ENCODE measurements at regions not wholly inside any gene's neighbourhood (a gene's known extent, or its start where the extent isn't known, plus 50 kb on each side); places are given as distances from the start of the nearest gene placed in this dataset.

DNA sequence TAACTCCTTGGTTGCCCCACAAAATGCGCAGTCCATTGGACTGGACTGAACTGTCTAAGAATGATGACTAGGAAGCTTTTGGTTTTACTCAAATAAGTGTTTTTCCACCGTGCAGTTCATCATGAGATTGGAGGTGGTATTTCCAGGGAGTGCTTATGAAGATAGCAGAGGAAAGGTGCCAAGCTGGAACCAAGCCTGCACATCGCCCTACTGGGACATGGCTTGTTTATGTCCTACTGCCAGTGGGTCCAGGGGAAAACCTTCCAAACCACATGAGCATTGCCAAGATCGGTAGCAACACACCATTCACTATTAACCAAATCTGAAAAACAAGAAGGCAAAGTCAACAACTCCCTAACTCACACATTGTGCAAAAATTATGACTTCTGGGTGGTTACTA lies 54.7 kb upstream of the DSCAM start:
- no peak for TF ChIP-seq CTCF (IDR thresholded peaks at IDR 0.05; ENCODE audit: low read depth, low read length)
- no peak for DNase-seq (ENCODE audit: extremely low read depth, low read depth)

DNA sequence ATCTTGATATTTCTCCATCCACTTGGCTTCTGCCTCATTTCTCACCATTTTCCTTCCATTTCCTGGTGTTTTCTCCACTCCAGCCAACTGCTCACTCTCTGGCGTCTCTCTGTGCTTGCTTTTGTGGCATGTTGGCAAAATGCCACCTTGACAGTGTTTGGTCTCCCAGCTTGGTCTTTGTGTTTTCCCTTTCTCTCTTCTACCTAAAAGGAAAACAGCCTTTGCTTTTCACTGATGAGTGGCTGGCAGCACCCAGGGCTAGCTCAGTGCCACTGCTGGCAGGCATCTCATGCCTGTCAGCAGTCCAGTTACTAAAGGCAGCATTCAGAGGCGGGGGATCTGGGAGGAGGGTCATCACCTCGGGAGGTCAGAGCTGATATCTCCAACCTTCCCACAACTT lies 55.3 kb upstream of the DSCAM start:
- no peak for DNase-seq (ENCODE audit: extremely low read depth, low read depth)

GRCh38 chr21:40902993-40903392 lies 56.0 kb upstream of the DSCAM start:
- no peak for TF ChIP-seq CTCF (IDR thresholded peaks at IDR 0.05; ENCODE audit: low read depth, low read length)
- DNase-seq (ENCODE audit: extremely low read depth, low read depth), result no peak

More for the DNA sequence above, 55.3 kb upstream of the DSCAM start:
- TF ChIP-seq CTCF (IDR thresholded peaks at IDR 0.05; ENCODE audit: low read depth, low read length), result no peak

- TF ChIP-seq CTCF (IDR thresholded peaks at IDR 0.05; ENCODE audit: low read depth, low read length), result no peak
- no peak for DNase-seq (ENCODE audit: extremely low read depth, low read depth)
Observed at GRCh38 chr21:40905251-40905650, 58.3 kb upstream of the DSCAM start.

DNA sequence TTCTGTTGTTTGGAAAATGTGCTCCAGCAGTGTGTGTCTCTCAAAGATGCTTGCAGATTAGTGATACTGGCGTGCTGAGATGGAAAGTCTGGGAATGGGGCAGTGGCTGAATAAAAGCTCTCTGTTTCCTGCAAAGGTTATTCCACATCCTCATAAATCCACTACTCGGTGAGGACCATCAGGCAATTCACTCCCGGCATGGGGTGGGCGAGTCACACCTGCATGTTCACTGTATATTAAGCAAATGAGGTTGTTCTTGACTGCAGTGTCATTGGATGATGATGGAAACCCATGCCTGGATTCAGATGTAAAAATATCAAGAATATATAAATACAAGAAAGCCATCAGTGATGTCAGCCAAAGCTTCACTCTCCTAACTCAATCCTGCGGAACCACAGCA lies 65.4 kb upstream of the DSCAM start:
- DNase-seq (ENCODE audit: extremely low read depth, low read depth), result no peak
- TF ChIP-seq CTCF (IDR thresholded peaks at IDR 0.05; ENCODE audit: low read depth, low read length), result no peak

DNA sequence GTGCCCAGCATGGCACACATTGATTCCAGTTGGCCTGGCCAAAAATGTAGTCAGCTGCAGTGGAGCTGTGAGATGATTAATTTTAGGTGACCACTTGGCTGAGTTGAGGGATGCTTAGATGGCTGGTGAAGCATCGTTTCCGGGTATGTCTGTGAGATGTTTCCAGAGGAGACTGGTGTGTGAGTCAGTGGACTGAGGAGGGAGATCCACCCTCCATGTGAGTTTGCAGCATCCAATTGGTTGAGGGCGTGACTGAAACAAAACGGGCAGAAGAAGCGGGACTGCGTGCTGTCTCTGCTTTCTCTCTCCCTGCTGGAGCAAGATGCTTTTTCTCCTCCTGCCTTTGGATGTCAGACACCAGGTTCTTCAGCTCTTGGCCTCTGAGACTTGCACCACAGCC lies 68.2 kb upstream of the DSCAM start:
- DNase-seq (ENCODE audit: extremely low read depth, low read depth), result no peak
- TF ChIP-seq CTCF (IDR thresholded peaks at IDR 0.05; ENCODE audit: low read depth, low read length), result no peak

- no peak for TF ChIP-seq CTCF (IDR thresholded peaks at IDR 0.05; ENCODE audit: low read depth, low read length)
- DNase-seq (ENCODE audit: extremely low read depth, low read depth), result no peak
Observed at GRCh38 chr21:40923407-40923806, 76.4 kb upstream of the DSCAM start.
